GM21515 (cell line): ENCODE measurements at regions not wholly inside any gene's neighbourhood (a gene's known extent, or its start where the extent isn't known, plus 50 kb on each side); places are given as distances from the start of the nearest gene placed in this dataset.

Experiments used
- ATAC-seq: cut with Tn5 transposase; IDR thresholded peaks from one replicate; pipeline ENCODE4 v1.9.1; 2021; ENCODE audit not compliant: unreplicated experiment

- ATAC-seq = no peak
These were observed 518.5 kb downstream of the SOX5 start for GRCh38 chr12:23431006-23431405.

- ATAC-seq = no peak
These were observed 516.3 kb downstream of the SOX5 start for GRCh38 chr12:23433121-23433520.

- ATAC-seq = no peak
These were observed 515.3 kb downstream of the SOX5 start for GRCh38 chr12:23434154-23434553.

- ATAC-seq = no peak
These were observed 502.7 kb downstream of the SOX5 start for GRCh38 chr12:23446746-23447145.

- no peak for ATAC-seq
These were observed 498.7 kb downstream of the SOX5 start for GRCh38 chr12:23450810-23451209.

DNA sequence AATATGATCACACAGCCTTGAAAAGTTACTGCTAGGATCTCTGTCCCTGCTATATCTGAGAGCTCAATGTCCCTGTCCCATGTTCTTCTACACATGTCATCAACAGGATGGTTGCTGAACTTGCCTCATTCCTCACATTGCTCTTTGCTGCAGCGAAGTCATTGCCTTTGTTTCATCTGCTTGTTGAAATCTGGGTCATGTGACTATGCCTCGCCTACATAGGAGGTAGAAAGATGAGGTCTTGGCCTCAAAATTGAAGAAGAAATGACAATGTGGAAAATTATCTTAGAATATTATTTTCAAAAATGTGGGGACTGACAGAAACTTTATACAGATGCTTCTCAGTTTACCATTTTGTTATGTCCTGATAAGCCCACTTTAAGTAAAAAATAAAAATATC lies 494.2 kb downstream of the SOX5 start:
- no peak for ATAC-seq

DNA sequence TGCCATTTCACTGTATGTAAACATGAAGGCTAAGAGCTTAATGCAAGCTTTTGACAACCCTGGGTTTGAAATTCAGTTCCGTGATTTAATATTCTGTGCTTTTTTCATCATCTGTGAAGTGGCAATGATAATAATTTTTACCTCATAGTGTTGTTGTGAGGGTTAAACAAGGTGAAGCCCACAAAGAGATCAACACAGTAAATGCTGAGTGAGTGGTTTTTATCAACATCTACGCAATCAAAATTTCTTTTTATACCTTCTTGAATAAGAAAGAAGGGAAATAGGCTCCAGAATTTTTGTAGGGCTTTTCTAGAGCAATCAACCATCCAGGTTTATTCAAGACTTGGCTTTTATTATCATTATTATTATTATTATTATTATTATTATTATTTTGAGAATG lies 490.8 kb downstream of the SOX5 start:
- ATAC-seq = no peak

DNA sequence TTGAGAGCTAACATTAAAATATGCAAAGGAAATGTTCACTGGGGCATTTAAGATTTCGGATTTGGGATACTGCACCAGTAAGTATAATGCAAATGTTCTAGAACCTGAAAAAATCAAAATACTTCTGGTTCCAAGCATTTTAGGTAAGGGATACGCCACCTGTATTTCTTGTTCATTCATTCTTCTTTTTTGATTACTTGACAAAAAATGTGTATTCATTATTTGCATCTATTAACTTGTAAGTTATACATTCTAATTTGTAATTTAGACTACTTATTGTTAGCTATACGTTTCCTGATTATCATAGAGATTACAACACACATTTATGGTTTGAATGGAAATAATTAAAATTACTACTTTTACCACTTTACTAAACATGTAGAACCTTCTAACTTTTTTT lies 486.9 kb downstream of the SOX5 start:
- no peak for ATAC-seq

GRCh38 chr12:23463172-23463571 lies 486.3 kb downstream of the SOX5 start:
- no peak for ATAC-seq

- no peak for ATAC-seq
These were observed 485.1 kb downstream of the SOX5 start for GRCh38 chr12:23464241-23464812.

DNA sequence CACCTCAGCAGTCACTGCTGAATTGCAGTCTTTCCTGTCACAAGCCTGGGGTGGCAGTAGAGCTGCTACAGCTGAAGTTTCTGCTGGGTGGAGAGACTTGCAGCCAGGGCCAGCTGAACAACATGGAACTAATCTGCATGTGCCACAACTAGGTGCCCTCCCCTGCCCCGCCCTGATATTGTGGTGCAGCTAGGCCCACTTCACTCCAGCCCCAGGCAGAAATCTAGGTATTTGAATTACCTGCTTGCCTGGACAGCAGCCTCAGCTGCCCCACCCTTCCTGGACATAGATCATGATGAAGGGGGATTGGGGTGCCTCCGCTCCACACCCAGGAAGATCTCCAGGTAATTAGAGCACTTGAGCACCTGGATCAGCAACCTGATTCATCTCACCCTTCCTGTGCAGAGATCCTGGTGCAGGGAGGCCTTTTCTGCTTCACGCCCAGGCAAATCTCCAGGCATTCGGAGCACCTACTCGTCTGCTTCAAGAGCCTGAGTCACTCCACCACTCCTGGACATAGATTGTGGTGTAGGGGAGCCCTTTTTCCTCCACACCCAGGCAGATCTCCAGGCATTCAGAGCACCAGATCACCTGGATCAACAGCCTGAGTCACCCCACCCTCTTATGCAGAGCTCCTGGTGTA lies 477.0 kb downstream of the SOX5 start:
- ATAC-seq = no peak

DNA sequence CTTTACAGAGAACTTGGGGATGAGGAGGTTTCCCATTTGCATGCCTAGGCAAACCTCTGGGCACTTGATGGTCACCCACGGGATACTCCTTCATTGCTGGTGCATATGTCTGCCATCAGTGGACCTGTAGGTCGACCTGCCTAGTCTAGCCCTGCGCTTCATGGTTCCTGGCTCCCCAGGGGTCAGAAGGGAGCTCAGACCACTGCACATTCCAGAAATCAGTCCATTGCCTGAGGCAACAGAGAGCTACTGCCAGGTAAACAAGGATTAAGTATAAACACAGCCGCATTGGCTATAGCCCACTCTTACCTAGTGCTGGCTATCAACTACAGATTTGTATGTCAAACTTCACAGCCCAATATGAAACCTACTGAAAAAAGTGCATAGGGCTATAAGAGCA lies 476.4 kb downstream of the SOX5 start:
- ATAC-seq = no peak

DNA sequence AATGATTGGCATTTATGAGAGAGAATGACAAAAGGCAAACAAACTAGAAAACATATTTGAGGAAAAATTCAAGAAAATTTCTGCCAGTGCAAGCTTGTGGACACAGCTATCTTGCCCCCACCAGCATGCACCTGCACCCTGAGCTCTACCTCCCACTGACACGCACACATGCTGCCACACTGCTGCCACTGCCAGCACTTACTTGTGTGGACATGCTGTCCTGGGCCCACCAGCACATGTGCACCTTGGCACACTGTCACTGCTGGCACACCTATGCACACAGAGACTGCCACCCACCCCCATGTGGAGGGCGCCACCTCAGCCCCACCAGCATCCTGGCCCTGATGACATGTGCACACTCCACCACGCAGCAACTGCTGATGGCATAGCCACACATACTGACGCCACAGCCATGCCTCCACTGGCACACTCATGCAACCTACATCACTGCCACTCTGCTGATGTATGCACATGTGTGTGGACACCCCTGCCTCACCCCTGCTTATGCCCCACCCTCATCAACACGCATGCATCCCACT lies 475.0 kb downstream of the SOX5 start:
- ATAC-seq = no peak
